Transverse colon (tissue), 4 donors: ENCODE measurements at regions not wholly inside any gene's neighbourhood (a gene's known extent, or its start where the extent isn't known, plus 50 kb on each side); places are given as distances from the start of the nearest gene placed in this dataset.
"Not testable (repeated sequence)": the region's sequence is repeated elsewhere in the genome, so short reads cannot be mapped to it uniquely, and the experiment has no call there.

Experiments used
- DNase-seq: peaks from one replicate; pipeline ENCODE4 v3.0.0-alpha.2; 2019
- H3K27ac ChIP-seq, 4 donors: fragments of 200-600 bp; sonication (generic); 2 replicates each; pipeline ENCODE4 v1.5.1; 2016 to 2018; ENCODE audit warnings: inconsistent platforms in 4 of 4
- H3K27me3 ChIP-seq: fragments of 200-600 bp; sonication (generic); 2 replicates; pipeline ENCODE4 v1.5.1; 2017; ENCODE audit warnings: inconsistent platforms
- H3K36me3 ChIP-seq, 4 donors: fragments of 200-600 bp; sonication (generic); 2 replicates each; pipeline ENCODE4 v1.5.1; 2017 to 2019; ENCODE audit warnings: inconsistent platforms in 4 of 4
- H3K4me1 ChIP-seq, 4 donors: fragments of 200-600 bp; sonication (generic); 2 replicates each; pipeline ENCODE4 v1.5.1; 2017 to 2020; ENCODE audit warnings: inconsistent platforms in 4 of 4
- H3K4me3 ChIP-seq, 4 donors: fragments of 200-600 bp; sonication (generic); 1 replicate in 1 of 4; 2 replicates in 3 of 4; pipeline versions ENCODE4 v1.5.1 to v1.6.1; 2017 to 2019; ENCODE audit warnings: inconsistent platforms in 4 of 4
- H3K9me3 ChIP-seq, 2 donors: fragments of 200-600 bp; sonication (generic); 2 replicates each; pipeline ENCODE4 v1.5.1; 2017 to 2019; ENCODE audit warnings: inconsistent platforms in 2 of 2
- CTCF ChIP-seq, 5 experiments: fragments of 200-600 bp in 3 of 5; fragments of 450-650 bp in 2 of 5; sonication (generic) in 3 of 5; IDR thresholded peaks; 1 replicate in 2 of 5; 2 replicates in 3 of 5; pipeline ENCODE4 v1.5.1; 2016 to 2017; ENCODE audit warnings: antibody characterized with exemption in 5 of 5, inconsistent platforms in 3 of 5, mild to moderate bottlenecking in 2 of 5, moderate library complexity in 1 of 5
- EP300 ChIP-seq: sonication (generic); formaldehyde crosslinking; IDR thresholded peaks from one replicate; pipeline ENCODE4 v1.6.1; 2017; ENCODE audit warnings: antibody characterized with exemption, low read depth
- POLR2A ChIP-seq: fragments of 450-650 bp; IDR thresholded peaks from one replicate; pipeline ENCODE4 v1.6.1; 2016; ENCODE audit warnings: antibody characterized with exemption, mild to moderate bottlenecking, moderate library complexity
- POLR2AphosphoS5 ChIP-seq, 3 donors: sonication (generic); formaldehyde crosslinking; IDR thresholded peaks; one replicate each; pipeline ENCODE4 v1.6.1; 2016; ENCODE audit warnings: antibody characterized with exemption in 3 of 3
- WGBS, 2 donors: methylation state at CpG; one replicate each; pipeline ENCODE4 v1.1.5; 2018; ENCODE audit warnings: low coverage in 1 of 2; 5-methylcytosine and 5-hydroxymethylcytosine counted together
- in situ Hi-C, 4 donors: fragments of 200-750 bp; cut with MboI; loops; one replicate each; pipeline versions ENCODE4 v1.15.0 to v1.15.1; 2017; ENCODE audit warnings: low sequenced_read_pairs in 3 of 4, low pct_ligation_motif_present in 1 of 4, low pct_unique_long_range_greater_than_20kb in 1 of 4
- intact Hi-C: fragments of 100-400 bp; cut with DNase I; formaldehyde crosslinking; loops from one replicate; pipeline ENCODE4 v1.15.1; 2023; ENCODE audit warnings: low total_unique reads

GRCh38 chr22:48919187-48919590 lies 908.5 kb downstream of the BRD1 start:
- H3K4me1 ChIP-seq = no peaks in the 10 kb centered on the region
- intact Hi-C loops = no loop called here
- H3K27ac ChIP-seq = no peak overlapping the region
- in situ Hi-C loops = no loop called here
- WGBS, 2 donors = 81% methylated on average over 18 of the region's 18 CpGs; no CpG with 5 or more reads in 1 of the 2 donors
- no peak overlapping the region for H3K4me3 ChIP-seq
- no peaks in the 10 kb centered on the region for H3K9me3 ChIP-seq
- DNase-seq = no peak
- TF ChIP-seq EP300 (no peak), POLR2AphosphoS5 (IDR thresholded peaks at IDR 0.05) (no peak), POLR2A (no peak), CTCF (IDR thresholded peaks at IDR 0.05) (no peak)
- peaks cover 19% of the 10 kb centered on the region for H3K27me3 ChIP-seq
- no peaks in the 10 kb centered on the region for H3K36me3 ChIP-seq

GRCh38 chr22:48918585-48919186 lies 909.0 kb downstream of the BRD1 start:
- Histone ChIP-seq H3K4me1 (no peaks in the 10 kb centered on the region), H3K27ac (no peak overlapping the region), H3K36me3 (no peaks in the 10 kb centered on the region), H3K9me3 (no peaks in the 10 kb centered on the region), H3K27me3 (peaks cover 19% of the 10 kb centered on the region), H3K4me3 (no peak overlapping the region)
- WGBS, 2 donors = 33 to 48% methylated on average over 5 to 7 of the region's 7 CpGs
- intact Hi-C loops = no loop called here
- in situ Hi-C loops = no loop called here
- TF ChIP-seq CTCF (IDR thresholded peaks at IDR 0.05) (no peak), POLR2AphosphoS5 (IDR thresholded peaks at IDR 0.05) (no peak), POLR2A (no peak), EP300 (no peak)
- DNase-seq = no peak

GRCh38 chr22:48912356-48913066 lies 915.2 kb downstream of the BRD1 start:
- peaks cover 17% of the 10 kb centered on the region for H3K27me3 ChIP-seq
- DNase-seq, H3K36me3 ChIP-seq, intact Hi-C loops, H3K4me1 ChIP-seq, H3K9me3 ChIP-seq, H3K27ac ChIP-seq, in situ Hi-C loops, H3K4me3 ChIP-seq: not testable (repeated sequence)
- WGBS, 2 donors = 54 to 59% methylated on average over 4 to 7 of the region's 7 CpGs

GRCh38 chr22:48911647-48912046 lies 916.0 kb downstream of the BRD1 start:
- DNase-seq, H3K27ac ChIP-seq, H3K4me1 ChIP-seq, H3K36me3 ChIP-seq, in situ Hi-C loops, H3K4me3 ChIP-seq, H3K9me3 ChIP-seq, intact Hi-C loops: not testable (repeated sequence)
- 46 to 62% methylated on average over 2 to 5 of the region's 5 CpGs for WGBS, 2 donors
- peaks cover 17% of the 10 kb centered on the region for H3K27me3 ChIP-seq

- H3K4me3 ChIP-seq, intact Hi-C loops, H3K36me3 ChIP-seq, H3K4me1 ChIP-seq, in situ Hi-C loops, H3K27ac ChIP-seq, H3K9me3 ChIP-seq, DNase-seq: not testable (repeated sequence)
- peaks cover 14% of the 10 kb centered on the region for H3K27me3 ChIP-seq
- WGBS, 2 donors = 75% methylated on average over 3 of the region's 4 CpGs; no CpG with 5 or more reads in 1 of the 2 donors
Observed at GRCh38 chr22:48911067-48911466, 916.6 kb downstream of the BRD1 start.
